HG03135 (cell line): ENCODE measurements at regions not wholly inside any gene's neighbourhood (a gene's known extent, or its start where the extent isn't known, plus 50 kb on each side); places are given as distances from the start of the nearest gene placed in this dataset.
"Not testable (repeated sequence)": the region's sequence is repeated elsewhere in the genome, so short reads cannot be mapped to it uniquely, and the experiment has no call there.

Experiments used
- ATAC-seq: cut with Tn5 transposase; IDR thresholded peaks from one replicate; pipeline ENCODE4 v1.9.1; 2021; ENCODE audit warnings: mild to moderate bottlenecking, moderate library complexity; ENCODE audit not compliant: unreplicated experiment

- ATAC-seq, result no peak
These were observed 580.4 kb upstream of the FAM98A start for GRCh38 chr2:34179511-34179910.

- ATAC-seq, result no peak
These were observed 579.4 kb upstream of the FAM98A start for GRCh38 chr2:34178482-34178881.

GRCh38 chr2:34176693-34177092 lies 577.6 kb upstream of the FAM98A start:
- no peak for ATAC-seq

- ATAC-seq, result no peak
These were observed 575.4 kb upstream of the FAM98A start for GRCh38 chr2:34174506-34174905.

- ATAC-seq, result no peak
These were observed 563.1 kb upstream of the FAM98A start for GRCh38 chr2:34162231-34162630.

- ATAC-seq, result no peak
These were observed 562.5 kb upstream of the FAM98A start for GRCh38 chr2:34161549-34161948.

GRCh38 chr2:34159901-34160300 lies 560.8 kb upstream of the FAM98A start:
- ATAC-seq, result no peak

- no peak for ATAC-seq
These were observed 554.4 kb upstream of the FAM98A start for GRCh38 chr2:34153484-34153883.

- no peak for ATAC-seq
These were observed 548.7 kb upstream of the FAM98A start for GRCh38 chr2:34147780-34148179.

- no peak for ATAC-seq
These were observed 544.0 kb upstream of the FAM98A start for GRCh38 chr2:34143149-34143548.

GRCh38 chr2:34142531-34143008 lies 543.5 kb upstream of the FAM98A start:
- not testable (repeated sequence) for ATAC-seq

GRCh38 chr2:34133065-34133464 lies 534.0 kb upstream of the FAM98A start:
- ATAC-seq, result not testable (repeated sequence)

GRCh38 chr2:34126279-34126678 lies 527.2 kb upstream of the FAM98A start:
- ATAC-seq, result no peak

- ATAC-seq, result no peak
These were observed 525.1 kb upstream of the FAM98A start for GRCh38 chr2:34123996-34124785.

- ATAC-seq, result no peak
These were observed 522.0 kb upstream of the FAM98A start for GRCh38 chr2:34121076-34121475.

- ATAC-seq, result no peak
These were observed 516.0 kb upstream of the FAM98A start for GRCh38 chr2:34115076-34115475.

- no peak for ATAC-seq
These were observed 513.1 kb upstream of the FAM98A start for GRCh38 chr2:34112161-34112560.

- ATAC-seq, result no peak
These were observed 511.3 kb upstream of the FAM98A start for GRCh38 chr2:34110392-34110791.

GRCh38 chr2:34107811-34108210 lies 508.7 kb upstream of the FAM98A start:
- ATAC-seq, result no peak

GRCh38 chr2:34105006-34105767 lies 506.1 kb upstream of the FAM98A start:
- ATAC-seq, result no peak

GRCh38 chr2:34104601-34105000 lies 505.5 kb upstream of the FAM98A start:
- no peak for ATAC-seq

- ATAC-seq, result no peak
These were observed 504.3 kb upstream of the FAM98A start for GRCh38 chr2:34103437-34103836.
